H1 (cell line): ENCODE measurements at regions not wholly inside any gene's neighbourhood (a gene's known extent, or its start where the extent isn't known, plus 50 kb on each side); places are given as distances from the start of the nearest gene placed in this dataset.

Source experiments
- CTCF ChIA-PET: fragments of 300-600 bp; sonication (Branson Sonifier 250); formaldehyde crosslinking; loops from one replicate; lab custom pipeline; 2021; ENCODE audit not compliant: partially characterized antibody; lab: Charles Lee
- POLR2A ChIA-PET: fragments of 300-600 bp; sonication (Branson Sonifier 250); formaldehyde crosslinking; loops from one replicate; lab custom pipeline; 2021; ENCODE audit warnings: inconsistent platforms; ENCODE audit not compliant: partially characterized antibody; lab: Charles Lee
- DNase-seq, 2 experiments: peaks; one replicate each; pipeline versions ENCODE4 v3.0.0 to v3.0.0-alpha.2; 2010 to 2022; ENCODE audit warnings: low spot score in 2 of 2, low read depth in 1 of 2, mixed read lengths in 1 of 2
- FAIRE-seq: peaks from 2 replicates; lab custom pipeline; 2011; peaks lifted over from hg19 to GRCh38; lab: Jason Lieb, UNC
- H2AFZ ChIP-seq: 2 replicates; pipeline ENCODE4 v1.8.1; 2012; ENCODE audit warnings: low read length, inconsistent platforms
- H2AK5ac ChIP-seq: 2 replicates; pipeline ENCODE4 v1.6.1; 2013; ENCODE audit warnings: low read depth, low read length
- H2BK120ac ChIP-seq: replicated peaks from 2 replicates; pipeline ENCODE3; 2013; ENCODE audit warnings: low read depth, low read length, inconsistent platforms
- H2BK12ac ChIP-seq: 2 replicates; pipeline ENCODE4 v1.6.1; 2013; ENCODE audit warnings: low read depth, low read length
- H2BK15ac ChIP-seq: 2 replicates; pipeline ENCODE4 v1.6.1; 2013; ENCODE audit warnings: low read length
- H2BK20ac ChIP-seq: 2 replicates; pipeline ENCODE4 v1.6.1; 2013; ENCODE audit warnings: low read length
- H2BK5ac ChIP-seq: 2 replicates; pipeline ENCODE4 v1.6.1; 2013; ENCODE audit warnings: low read depth, low read length
- H3K14ac ChIP-seq: 2 replicates; pipeline ENCODE4 v1.6.1; 2013; ENCODE audit warnings: inconsistent platforms; ENCODE audit not compliant: insufficient read length
- H3K18ac ChIP-seq: 2 replicates; pipeline ENCODE4 v1.6.1; 2013; ENCODE audit warnings: low read length; ENCODE audit errors: extremely low read depth
- H3K23ac ChIP-seq: 2 replicates; pipeline ENCODE4 v1.6.1; 2013; ENCODE audit warnings: inconsistent platforms; ENCODE audit not compliant: insufficient read length
- H3K23me2 ChIP-seq: 2 replicates; pipeline ENCODE4 v1.6.1; 2013; ENCODE audit warnings: low read depth, low read length
- H3K27ac ChIP-seq: 2 replicates; pipeline ENCODE4 v1.6.1; 2011; ENCODE audit warnings: low read depth, low read length, inconsistent platforms
- H3K27me3 ChIP-seq, 4 experiments: replicated peaks in 1 of 4; 1 replicate in 1 of 4; 2 replicates in 3 of 4; pipeline versions ENCODE4 v1.6.1 to v1.8.1; 2011 to 2013; ENCODE audit warnings: low read length in 3 of 4, mild to moderate bottlenecking in 3 of 4, inconsistent platforms in 2 of 4, mixed read lengths in 2 of 4, moderate library complexity in 1 of 4; ENCODE audit not compliant: control insufficient read depth in 3 of 4, insufficient read depth in 3 of 4; ENCODE audit errors: extremely low read depth in 1 of 4
- H3K36me3 ChIP-seq, 4 experiments: 2 replicates each; pipeline versions ENCODE4 v1.6.1 to v1.8.1; 2011 to 2013; ENCODE audit warnings: mild to moderate bottlenecking in 4 of 4, low read length in 3 of 4, moderate library complexity in 2 of 4, control low read depth in 1 of 4, inconsistent platforms in 1 of 4; ENCODE audit not compliant: insufficient read depth in 4 of 4, control insufficient read depth in 2 of 4
- H3K4ac ChIP-seq: replicated peaks from 2 replicates; pipeline ENCODE3; 2013; ENCODE audit warnings: low read length, low read depth, mixed read lengths, inconsistent platforms; ENCODE audit not compliant: insufficient read length
- H3K4me1 ChIP-seq, 4 experiments: replicated peaks in 1 of 4; 1 replicate in 1 of 4; 2 replicates in 3 of 4; pipeline versions ENCODE4 v1.6.1 to v1.8.1; 2011 to 2013; ENCODE audit warnings: low read length in 3 of 4, inconsistent platforms in 2 of 4, mixed read lengths in 1 of 4; ENCODE audit not compliant: insufficient read depth in 4 of 4, control insufficient read depth in 3 of 4
- H3K4me2 ChIP-seq, 2 experiments: 2 replicates each; pipeline versions ENCODE4 v1.6.1 to v1.8.1; 2011 to 2013; ENCODE audit warnings: low read depth in 2 of 2, low read length in 2 of 2, control low read depth in 1 of 2, inconsistent platforms in 1 of 2, mild to moderate bottlenecking in 1 of 2; ENCODE audit not compliant: insufficient read depth in 1 of 2
- H3K4me3 ChIP-seq, 4 experiments: fragments of 200-600, 300-600 bp in 1 of 4; sonication (generic), shearing (Covaris generic), sonication (Bioruptor Twin) in 1 of 4; 2 replicates each; pipeline versions ENCODE4 v1.5.1 to v1.8.1; 2011 to 2016; ENCODE audit warnings: low read length in 4 of 4, low read depth in 3 of 4, control low read depth in 2 of 4, inconsistent platforms in 2 of 4, mild to moderate bottlenecking in 2 of 4, mixed read lengths in 1 of 4, moderate library complexity in 1 of 4; ENCODE audit not compliant: insufficient read depth in 2 of 4; ENCODE audit errors: extremely low read depth in 1 of 4
- H3K56ac ChIP-seq: replicated peaks from 2 replicates; pipeline ENCODE3; 2013; ENCODE audit warnings: low read depth, mild to moderate bottlenecking, mixed read lengths, low read length, inconsistent platforms; ENCODE audit not compliant: insufficient read length
- H3K79me1 ChIP-seq: 2 replicates; pipeline ENCODE4 v1.6.1; 2013; ENCODE audit warnings: low read depth, low read length, control low read depth
- H3K79me2 ChIP-seq, 2 experiments: 2 replicates each; pipeline versions ENCODE4 v1.6.1 to v1.8.1; 2012 to 2013; ENCODE audit warnings: low read length in 2 of 2, mild to moderate bottlenecking in 2 of 2, inconsistent platforms in 1 of 2; ENCODE audit not compliant: insufficient read depth in 2 of 2, control insufficient read depth in 1 of 2
- H3K9ac ChIP-seq, 4 experiments: replicated peaks in 1 of 4; 1 replicate in 1 of 4; 2 replicates in 3 of 4; pipeline versions ENCODE4 v1.6.1 to v1.8.1; 2011 to 2013; ENCODE audit warnings: low read depth in 3 of 4, low read length in 3 of 4, control low read depth in 2 of 4, mild to moderate bottlenecking in 2 of 4, moderate library complexity in 2 of 4, inconsistent platforms in 1 of 4; ENCODE audit errors: extremely low read depth in 1 of 4
- H3K9me3 ChIP-seq, 2 experiments: 2 replicates each; pipeline versions ENCODE4 v1.6.1 to v1.8.1; 2012 to 2013; ENCODE audit warnings: mild to moderate bottlenecking in 2 of 2, moderate library complexity in 2 of 2, control low read depth in 1 of 2, inconsistent platforms in 1 of 2, low read depth in 1 of 2, low read length in 1 of 2, mixed read lengths in 1 of 2; ENCODE audit not compliant: insufficient read depth in 2 of 2
- H4K20me1 ChIP-seq, 2 experiments: replicated peaks in 1 of 2; 2 replicates each; pipeline versions ENCODE3 to v1.8.1; 2011 to 2013; ENCODE audit warnings: inconsistent platforms in 2 of 2, low read length in 2 of 2, mild to moderate bottlenecking in 1 of 2; ENCODE audit not compliant: insufficient read depth in 2 of 2, control insufficient read depth in 1 of 2
- H4K5ac ChIP-seq: 2 replicates; pipeline ENCODE4 v1.6.1; 2013; ENCODE audit warnings: low read length, low read depth, mixed read lengths, inconsistent platforms; ENCODE audit not compliant: insufficient read length
- H4K8ac ChIP-seq: 2 replicates; pipeline ENCODE4 v1.8.0; 2013; ENCODE audit warnings: mild to moderate bottlenecking, moderate library complexity, low read length, inconsistent platforms; ENCODE audit not compliant: insufficient read depth; ENCODE audit errors: extremely low read depth
- H4K91ac ChIP-seq: replicated peaks from 2 replicates; pipeline ENCODE3; 2013; ENCODE audit warnings: low read length, mixed read lengths, inconsistent platforms; ENCODE audit not compliant: insufficient read length
- BCL11A ChIP-seq, 2 experiments: IDR thresholded peaks; one replicate each; pipeline ENCODE4 v1.6.1; 2011; ENCODE audit warnings: low read depth in 2 of 2, low read length in 2 of 2, mild to moderate bottlenecking in 2 of 2
- CBX8 ChIP-seq: fragments of 300-800, 300-1000 bp; sonication (generic); IDR thresholded peaks from 2 replicates; pipeline ENCODE4 v1.7.1; 2016; ENCODE audit warnings: low read depth, low read length, borderline replicate concordance
- GTF2F1 ChIP-seq: IDR thresholded peaks from 2 replicates; pipeline ENCODE4 v1.6.1; 2012; ENCODE audit warnings: low read depth, low read length, improper control_type of control experiment, borderline replicate concordance
- JUN ChIP-seq: IDR thresholded peaks from 2 replicates; pipeline ENCODE4 v1.6.1; 2011; ENCODE audit warnings: low read depth, mild to moderate bottlenecking, improper control_type of control experiment, low read length
- KDM1A ChIP-seq: fragments of 200-600, 300-600 bp; sonication (generic); IDR thresholded peaks from 2 replicates; pipeline ENCODE4 v1.7.1; 2016; ENCODE audit warnings: mild to moderate bottlenecking, low read length, borderline replicate concordance
- MAFK ChIP-seq: IDR thresholded peaks from 2 replicates; pipeline ENCODE4 v1.6.1; 2012; ENCODE audit warnings: low read depth, mild to moderate bottlenecking, improper control_type of control experiment, low read length
- NRF1 ChIP-seq: IDR thresholded peaks from 2 replicates; pipeline ENCODE4 v1.6.1; 2011; ENCODE audit warnings: mild to moderate bottlenecking, low read depth, low read length, improper control_type of control experiment
- SP1 ChIP-seq: IDR thresholded peaks from 2 replicates; pipeline ENCODE4 v1.6.1; 2011; ENCODE audit warnings: low read depth, low read length
- SP2 ChIP-seq: IDR thresholded peaks from 2 replicates; pipeline ENCODE4 v1.6.1; 2012; ENCODE audit warnings: mild to moderate bottlenecking, low read length, inconsistent platforms
- TEAD4 ChIP-seq: IDR thresholded peaks from 2 replicates; pipeline ENCODE4 v1.6.1; 2012; ENCODE audit warnings: low read depth, low read length, inconsistent platforms, mixed read lengths
- YY1 ChIP-seq: IDR thresholded peaks from 2 replicates; pipeline ENCODE4 v1.6.1; 2011; ENCODE audit warnings: low read depth, mild to moderate bottlenecking, low read length
- TF ChIP-seq, protein P1 (sequence below): IDR thresholded peaks from 2 replicates; pipeline ENCODE4 v1.6.1; 2012; ENCODE audit warnings: low read length, inconsistent platforms

DNA sequence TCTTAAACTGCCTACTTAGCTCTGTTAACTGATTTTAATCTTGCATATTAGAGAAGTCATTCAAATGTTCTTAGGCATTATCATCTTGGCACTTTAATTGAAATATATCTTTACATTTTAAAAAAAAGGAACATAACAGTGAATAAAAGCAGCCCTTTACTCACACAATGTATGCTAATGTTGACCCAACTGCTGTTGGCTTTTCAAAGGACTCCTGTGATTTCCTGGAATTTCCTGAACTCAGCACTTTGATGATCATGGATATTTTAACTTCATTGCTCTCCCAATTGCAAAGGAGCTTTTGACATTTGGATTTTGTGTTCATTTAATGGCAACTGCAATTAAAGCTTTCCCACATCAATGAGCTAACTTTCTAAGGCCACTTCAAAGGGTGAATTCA, 1230.3 kb downstream of the DIAPH3 start:
- H3K23me2 ChIP-seq, result no peaks in the 10 kb centered on the region
- 0 out of 4 replicates have a peak, but pooled peaks cover 0 to 4% of the 10 kb centered on the region in 2 experiments for H3K9me3 ChIP-seq
- 0 out of 2 replicates have a peak overlapping the region, but pooled peaks have one; percentile 3 for H2BK20ac ChIP-seq
- H3K79me1 ChIP-seq, result no peaks in the 10 kb centered on the region
- no peak overlapping the region for H2AFZ ChIP-seq
- FAIRE-seq (peak; percentile 73), DNase-seq (no peak)
- ChIA-PET CTCF (interaction anchor here (1.2 kb wide), 1 partner anchor 23 kb away, joined by 3 read pairs; no protein-coding TSS in a partner anchor), POLR2A (no interaction called here)
- H3K9ac ChIP-seq, result no peak overlapping the region
- no peak overlapping the region for H4K8ac ChIP-seq
- peaks cover 0 to 1% (median 0%) of the 10 kb centered on the region in 4 experiments; a peak in 1 of 7 replicates for H3K27me3 ChIP-seq
- H2BK5ac ChIP-seq, result no peak overlapping the region
- H3K56ac ChIP-seq, result no peak overlapping the region
- H3K14ac ChIP-seq, result no peak overlapping the region
- H3K18ac ChIP-seq, result no peak overlapping the region
- no peak overlapping the region for H3K23ac ChIP-seq
- H3K36me3 ChIP-seq, result no peaks in the 10 kb centered on the region
- no peaks in the 10 kb centered on the region for H3K79me2 ChIP-seq
- no peak overlapping the region for H2BK15ac ChIP-seq
- H3K4ac ChIP-seq, result no peak overlapping the region
- peak overlapping the region; percentile 44 for H4K5ac ChIP-seq
- H2BK12ac ChIP-seq, result no peak overlapping the region
- H3K4me1 ChIP-seq, result peaks cover 0 to 12% (median 5%) of the 10 kb centered on the region in 4 experiments; a peak in 5 of 7 replicates
- H3K4me2 ChIP-seq, result peak overlapping the region in 1 of 2 experiments; percentile 36; a peak in 1 of 4 replicates
- peak overlapping the region in 1 of 4 experiments; percentile 22; a peak in 1 of 8 replicates for H3K4me3 ChIP-seq
- H4K91ac ChIP-seq, result no peak overlapping the region
- no peak overlapping the region for H2AK5ac ChIP-seq
- no peaks in the 10 kb centered on the region for H4K20me1 ChIP-seq
- H2BK120ac ChIP-seq, result no peak overlapping the region
- H3K27ac ChIP-seq, result no peak overlapping the region
- peak; percentile 37; the same call in 1 of the 2 replicates for TF ChIP-seq TEAD4
- no peak for TF ChIP-seq SP1
- TF ChIP-seq JUN, result no peak
- TF ChIP-seq BCL11A (IDR thresholded peaks at IDR 0.05; ENCODE audit: low read depth in 2 of 2, low read length in 2 of 2), result no peak
- TF ChIP-seq KDM1A, result no peak
- no peak for TF ChIP-seq YY1
- peak; percentile 44; the same call in 1 of the 2 replicates for TF ChIP-seq MAFK
- no peak for TF ChIP-seq CBX8
- TF ChIP-seq GTF2F1, result no peak
- TF ChIP-seq SP2, result no peak
- TF ChIP-seq NRF1, result no peak
- TF ChIP-seq, protein P1, sequence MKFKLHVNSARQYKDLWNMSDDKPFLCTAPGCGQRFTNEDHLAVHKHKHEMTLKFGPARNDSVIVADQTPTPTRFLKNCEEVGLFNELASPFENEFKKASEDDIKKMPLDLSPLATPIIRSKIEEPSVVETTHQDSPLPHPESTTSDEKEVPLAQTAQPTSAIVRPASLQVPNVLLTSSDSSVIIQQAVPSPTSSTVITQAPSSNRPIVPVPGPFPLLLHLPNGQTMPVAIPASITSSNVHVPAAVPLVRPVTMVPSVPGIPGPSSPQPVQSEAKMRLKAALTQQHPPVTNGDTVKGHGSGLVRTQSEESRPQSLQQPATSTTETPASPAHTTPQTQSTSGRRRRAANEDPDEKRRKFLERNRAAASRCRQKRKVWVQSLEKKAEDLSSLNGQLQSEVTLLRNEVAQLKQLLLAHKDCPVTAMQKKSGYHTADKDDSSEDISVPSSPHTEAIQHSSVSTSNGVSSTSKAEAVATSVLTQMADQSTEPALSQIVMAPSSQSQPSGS, result no peak
